SK-N-SH (cell line): ENCODE measurements at regions not wholly inside any gene's neighbourhood (a gene's known extent, or its start where the extent isn't known, plus 50 kb on each side); places are given as distances from the start of the nearest gene placed in this dataset.

ENCODE experiments used
- CTCF ChIA-PET: fragments of 300-600, 350-600 bp; formaldehyde crosslinking; extraction: SDS; loops from one replicate; lab custom pipeline; 2021; lab: Yijun Ruan, JAX
- POLR2A ChIA-PET: fragments of 350-600 bp; sonication (Branson Sonifier 250); formaldehyde crosslinking; extraction: SDS; loops from one replicate; lab custom pipeline; 2020; ENCODE audit warnings: antibody characterized with exemption, inconsistent platforms; lab: Yijun Ruan, JAX
- DNase-seq: peaks from one replicate; pipeline ENCODE4 v3.0.0; 2012
- H2AFZ ChIP-seq: fragments of 200-600 bp; sonication (generic); 2 replicates; pipeline ENCODE4 v1.8.1; 2016; ENCODE audit warnings: antibody characterized with exemption, mild to moderate bottlenecking, low read depth
- H3F3A ChIP-seq: fragments of 200-600 bp; sonication (generic); replicated peaks from 2 replicates; pipeline ENCODE3; 2016; ENCODE audit warnings: antibody characterized with exemption, mild to moderate bottlenecking; ENCODE audit not compliant: insufficient read depth
- H3K27ac ChIP-seq, 2 experiments: fragments of 200-500 bp in 1 of 2; fragments of 200-600 bp in 1 of 2; sonication (Bioruptor generic) in 1 of 2; sonication (generic), shearing (Covaris generic) in 1 of 2; 2 replicates each; pipeline versions ENCODE4 v1.5.1 to v1.6.1; 2014 to 2016; ENCODE audit warnings: low read depth in 2 of 2, inconsistent platforms in 1 of 2, low read length in 1 of 2, mild to moderate bottlenecking in 1 of 2, mixed read lengths in 1 of 2
- H3K27me3 ChIP-seq: fragments of 200-600 bp; sonication (generic), shearing (Covaris generic); 2 replicates; pipeline ENCODE4 v1.6.1; 2016; ENCODE audit warnings: mixed run types; ENCODE audit not compliant: insufficient read depth
- H3K36me3 ChIP-seq, 2 experiments: fragments of 200-500 bp in 1 of 2; fragments of 200-600 bp in 1 of 2; sonication (Bioruptor generic) in 1 of 2; sonication (generic) in 1 of 2; replicated peaks in 1 of 2; 2 replicates each; pipeline versions ENCODE3 to v1.5.1; 2014 to 2016; ENCODE audit warnings: low read length in 1 of 2, mild to moderate bottlenecking in 1 of 2; ENCODE audit not compliant: insufficient read depth in 2 of 2, control insufficient read depth in 1 of 2
- H3K4me1 ChIP-seq, 2 experiments: fragments of 200-500 bp in 1 of 2; fragments of 200-600 bp in 1 of 2; sonication (Bioruptor generic) in 1 of 2; sonication (generic), shearing (Covaris generic) in 1 of 2; 2 replicates each; pipeline versions ENCODE4 v1.5.1 to v1.6.1; 2014 to 2016; ENCODE audit warnings: low read depth in 1 of 2, low read length in 1 of 2, mixed run types in 1 of 2; ENCODE audit not compliant: insufficient read depth in 2 of 2, control insufficient read depth in 1 of 2
- H3K4me2 ChIP-seq: fragments of 200-600 bp; sonication (generic), shearing (Covaris generic); 2 replicates; pipeline ENCODE4 v1.6.1; 2017; ENCODE audit warnings: mixed run types
- H3K4me3 ChIP-seq, 2 experiments: fragments of 200-500 bp in 1 of 2; fragments of 200-600 bp in 1 of 2; sonication (Bioruptor generic) in 1 of 2; sonication (generic), shearing (Covaris generic) in 1 of 2; 2 replicates each; pipeline versions ENCODE4 v1.5.1 to v1.8.1; 2014 to 2016; ENCODE audit warnings: low read depth in 2 of 2, inconsistent platforms in 1 of 2, low read length in 1 of 2, mild to moderate bottlenecking in 1 of 2, mixed read lengths in 1 of 2, moderate library complexity in 1 of 2
- H3K79me2 ChIP-seq: fragments of 200-600 bp; sonication (generic); 2 replicates; pipeline ENCODE4 v1.8.1; 2017; ENCODE audit warnings: mild to moderate bottlenecking; ENCODE audit not compliant: insufficient read depth
- H3K9ac ChIP-seq: fragments of 200-600 bp; sonication (generic); 2 replicates; pipeline ENCODE4 v1.6.1; 2017; ENCODE audit warnings: mixed run types
- H3K9me2 ChIP-seq: fragments of 200-600 bp; sonication (generic); 2 replicates; pipeline ENCODE4 v1.6.1; 2017; ENCODE audit warnings: mixed run types
- H3K9me3 ChIP-seq: fragments of 200-600 bp; sonication (generic); 2 replicates; pipeline ENCODE4 v1.6.1; 2017; ENCODE audit warnings: mixed run types, mild to moderate bottlenecking, moderate library complexity
- H4K20me1 ChIP-seq: fragments of 200-600 bp; sonication (generic); 2 replicates; pipeline ENCODE4 v1.6.1; 2017; ENCODE audit warnings: mild to moderate bottlenecking, mixed run types; ENCODE audit not compliant: insufficient read depth
- EP300 ChIP-seq, 2 experiments: IDR thresholded peaks; 2 replicates each; pipeline versions ENCODE4 v1.4.0 to v1.6.1; 2012; ENCODE audit warnings: borderline replicate concordance in 1 of 2, low read depth in 1 of 2, low read length in 1 of 2
- EZH2phosphoT487 ChIP-seq: fragments of 200-600 bp; sonication (generic); IDR thresholded peaks from 2 replicates; pipeline ENCODE4 v1.6.1; 2017; ENCODE audit warnings: low read depth, mixed run types, mild to moderate bottlenecking, antibody characterized with exemption, moderate library complexity, borderline replicate concordance
- FOSL2 ChIP-seq: IDR thresholded peaks from 2 replicates; pipeline ENCODE4 v1.4.0; 2012; ENCODE audit warnings: low read depth, mild to moderate bottlenecking, moderate library complexity, borderline replicate concordance
- GABPA ChIP-seq: IDR thresholded peaks from 2 replicates; pipeline ENCODE4 v1.4.0; 2012; ENCODE audit warnings: low read depth, mild to moderate bottlenecking
- MAX ChIP-seq: IDR thresholded peaks from 2 replicates; pipeline ENCODE4 v1.4.0; 2012; ENCODE audit warnings: low read depth
- RAD21 ChIP-seq: IDR thresholded peaks from 2 replicates; pipeline ENCODE4 v1.6.1; 2012; ENCODE audit warnings: mild to moderate bottlenecking, low read length
- TAF1 ChIP-seq: IDR thresholded peaks from 2 replicates; pipeline ENCODE4 v1.6.1; 2012; ENCODE audit warnings: low read depth, mild to moderate bottlenecking, low read length, moderate library complexity, borderline replicate concordance
- TCF12 ChIP-seq: IDR thresholded peaks from 2 replicates; pipeline ENCODE4 v1.4.0; 2012
- YY1 ChIP-seq: IDR thresholded peaks from 2 replicates; pipeline ENCODE4 v1.4.0; 2012; ENCODE audit warnings: low read depth, mild to moderate bottlenecking
- ZBTB33 ChIP-seq: IDR thresholded peaks from 2 replicates; pipeline ENCODE4 v1.4.0; 2012; ENCODE audit warnings: low read depth, borderline replicate concordance
- WGBS: methylation state at CpG from one replicate; pipeline ENCODE4 v1.1.6; 2017; ENCODE audit warnings: low lambda C conversion rate; 5-methylcytosine and 5-hydroxymethylcytosine counted together
- TF ChIP-seq, protein P1 (sequence below): IDR thresholded peaks from 2 replicates; pipeline ENCODE4 v1.6.1; 2012; ENCODE audit warnings: mild to moderate bottlenecking, low read depth, low read length, moderate library complexity

DNA sequence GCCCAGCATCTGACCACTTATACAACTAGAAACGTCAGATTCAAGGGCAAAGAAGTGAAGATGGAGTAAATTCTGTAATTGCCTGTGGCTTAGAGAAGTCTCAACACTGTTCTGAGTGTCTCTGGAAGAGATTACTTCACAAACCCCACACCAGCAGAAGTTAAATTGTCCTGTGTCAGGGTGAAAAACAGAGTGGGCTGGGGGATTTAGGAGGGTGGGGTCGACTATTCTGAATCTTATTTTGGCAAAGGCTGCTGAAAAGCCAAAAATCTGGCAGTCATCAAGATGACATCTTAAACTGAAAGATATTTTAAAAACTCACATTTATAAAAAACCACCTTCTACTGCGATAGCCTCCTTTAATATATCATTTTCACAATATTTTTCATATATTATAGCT is 180.8 kb downstream of the KLHL28 start:
- POLR2A ChIA-PET: no interaction called here

More for the DNA sequence above, 180.8 kb downstream of the KLHL28 start:
- no peaks in the 10 kb centered on the region for H3K9me3 ChIP-seq
- CTCF ChIA-PET: no interaction called here
- no peak overlapping the region for H2AFZ ChIP-seq
- no peak overlapping the region for H3K9ac ChIP-seq
- TF ChIP-seq TAF1 (no peak), EP300 (IDR thresholded peaks at IDR 0.05; ENCODE audit: borderline replicate concordance in 1 of 2, low read depth in 1 of 2, low read length in 1 of 2) (no peak), EZH2phosphoT487 (no peak), RAD21 (no peak), TCF12 (no peak), ZBTB33 (no peak), YY1 (no peak), FOSL2 (no peak), GABPA (no peak), MAX (no peak)
- TF ChIP-seq, protein P1, sequence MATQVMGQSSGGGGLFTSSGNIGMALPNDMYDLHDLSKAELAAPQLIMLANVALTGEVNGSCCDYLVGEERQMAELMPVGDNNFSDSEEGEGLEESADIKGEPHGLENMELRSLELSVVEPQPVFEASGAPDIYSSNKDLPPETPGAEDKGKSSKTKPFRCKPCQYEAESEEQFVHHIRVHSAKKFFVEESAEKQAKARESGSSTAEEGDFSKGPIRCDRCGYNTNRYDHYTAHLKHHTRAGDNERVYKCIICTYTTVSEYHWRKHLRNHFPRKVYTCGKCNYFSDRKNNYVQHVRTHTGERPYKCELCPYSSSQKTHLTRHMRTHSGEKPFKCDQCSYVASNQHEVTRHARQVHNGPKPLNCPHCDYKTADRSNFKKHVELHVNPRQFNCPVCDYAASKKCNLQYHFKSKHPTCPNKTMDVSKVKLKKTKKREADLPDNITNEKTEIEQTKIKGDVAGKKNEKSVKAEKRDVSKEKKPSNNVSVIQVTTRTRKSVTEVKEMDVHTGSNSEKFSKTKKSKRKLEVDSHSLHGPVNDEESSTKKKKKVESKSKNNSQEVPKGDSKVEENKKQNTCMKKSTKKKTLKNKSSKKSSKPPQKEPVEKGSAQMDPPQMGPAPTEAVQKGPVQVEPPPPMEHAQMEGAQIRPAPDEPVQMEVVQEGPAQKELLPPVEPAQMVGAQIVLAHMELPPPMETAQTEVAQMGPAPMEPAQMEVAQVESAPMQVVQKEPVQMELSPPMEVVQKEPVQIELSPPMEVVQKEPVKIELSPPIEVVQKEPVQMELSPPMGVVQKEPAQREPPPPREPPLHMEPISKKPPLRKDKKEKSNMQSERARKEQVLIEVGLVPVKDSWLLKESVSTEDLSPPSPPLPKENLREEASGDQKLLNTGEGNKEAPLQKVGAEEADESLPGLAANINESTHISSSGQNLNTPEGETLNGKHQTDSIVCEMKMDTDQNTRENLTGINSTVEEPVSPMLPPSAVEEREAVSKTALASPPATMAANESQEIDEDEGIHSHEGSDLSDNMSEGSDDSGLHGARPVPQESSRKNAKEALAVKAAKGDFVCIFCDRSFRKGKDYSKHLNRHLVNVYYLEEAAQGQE: no peak
- H3K27ac ChIP-seq: no peak overlapping the region
- WGBS: 6% methylated on average over 3 of the region's 3 CpGs
- H3K36me3 ChIP-seq: no peaks in the 10 kb centered on the region
- no peak overlapping the region for H3K4me2 ChIP-seq
- no peaks in the 10 kb centered on the region for H3F3A ChIP-seq
- H3K4me3 ChIP-seq: no peak overlapping the region
- no peaks in the 10 kb centered on the region for H3K79me2 ChIP-seq
- no peaks in the 10 kb centered on the region for H3K9me2 ChIP-seq
- H3K4me1 ChIP-seq: no peaks in the 10 kb centered on the region
- no peaks in the 10 kb centered on the region for H4K20me1 ChIP-seq
- no peaks in the 10 kb centered on the region for H3K27me3 ChIP-seq
- no peak for DNase-seq
